HG03442 (cell line): ENCODE measurements at regions not wholly inside any gene's neighbourhood (a gene's known extent, or its start where the extent isn't known, plus 50 kb on each side); places are given as distances from the start of the nearest gene placed in this dataset.

Source experiments
- ATAC-seq: cut with Tn5 transposase; IDR thresholded peaks from one replicate; pipeline ENCODE4 v1.9.1; 2021; ENCODE audit warnings: mild to moderate bottlenecking, moderate library complexity; ENCODE audit not compliant: unreplicated experiment

- ATAC-seq, result no peak
These were observed 332.2 kb downstream of the DYSF start for GRCh38 chr2:71785516-71785981.

DNA sequence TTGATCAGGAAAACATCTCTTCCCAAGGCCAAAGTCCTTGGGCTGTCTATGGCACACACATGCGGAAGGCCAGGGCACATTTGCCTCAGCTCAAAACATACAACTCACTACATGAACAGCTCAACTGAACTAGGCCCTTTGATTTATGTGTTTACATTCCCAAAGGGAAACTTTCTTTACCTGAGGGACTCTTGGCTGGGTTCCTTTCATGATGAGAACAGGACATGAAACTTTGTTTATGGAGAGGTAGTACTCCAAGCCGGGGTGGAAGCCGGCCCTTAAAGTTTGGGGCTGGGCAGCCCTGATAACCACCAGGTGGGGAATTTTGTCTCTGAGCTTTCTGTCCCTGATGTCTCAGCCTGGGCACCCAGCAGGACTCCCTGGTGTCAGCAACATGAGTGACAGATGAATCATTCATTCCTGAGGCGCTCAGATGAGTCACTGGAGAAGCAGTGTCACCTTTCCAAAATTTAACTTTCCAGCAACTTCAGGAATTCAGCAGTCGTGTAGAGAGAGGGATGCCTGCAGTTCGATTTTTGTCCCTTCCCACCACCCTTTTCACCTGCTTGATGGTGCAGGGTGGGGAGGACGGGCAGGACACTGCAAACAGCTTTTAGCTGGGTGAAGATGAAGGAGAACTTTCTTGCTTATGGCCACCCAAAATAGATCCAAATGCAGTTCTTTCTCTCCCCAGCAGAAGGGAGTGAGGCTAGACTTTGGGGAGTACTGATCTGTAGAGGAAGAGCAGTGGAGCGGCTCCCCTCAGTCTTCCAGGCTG, 331.6 kb downstream of the DYSF start:
- ATAC-seq, result no peak

- ATAC-seq, result no peak
These were observed 330.5 kb downstream of the DYSF start for GRCh38 chr2:71783815-71784214.

GRCh38 chr2:71783215-71783614, 329.9 kb downstream of the DYSF start:
- no peak for ATAC-seq

- ATAC-seq, result no peak
These were observed 329.0 kb downstream of the DYSF start for GRCh38 chr2:71782323-71782722.

DNA sequence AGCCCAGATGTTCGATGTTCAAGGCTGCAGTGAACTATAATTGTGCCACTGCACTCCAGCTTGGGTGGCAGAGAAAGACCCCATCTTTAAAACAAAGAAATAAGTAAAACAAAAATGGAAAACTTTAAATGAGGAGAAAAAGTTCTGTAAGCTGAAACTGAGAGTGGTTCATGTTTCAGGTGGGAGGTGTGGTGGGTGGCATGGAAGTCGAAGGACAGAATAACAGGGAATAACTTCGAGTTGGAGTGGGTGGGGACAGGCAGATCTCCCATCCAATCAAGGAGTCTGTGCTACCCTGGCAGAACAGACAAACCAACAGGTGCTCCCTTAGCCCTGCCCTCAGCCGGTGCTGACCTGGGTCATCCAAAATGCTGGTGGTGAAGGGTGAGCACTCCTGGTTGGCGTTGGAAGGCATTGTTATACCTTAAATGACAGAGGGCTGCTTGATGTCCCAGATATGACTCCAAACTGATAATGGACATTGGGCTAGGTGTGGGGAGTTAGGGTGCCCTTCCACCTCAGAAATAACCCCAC, 328.4 kb downstream of the DYSF start:
- no peak for ATAC-seq

- ATAC-seq, result no peak
These were observed 326.8 kb downstream of the DYSF start for GRCh38 chr2:71780162-71780561.

- ATAC-seq, result no peak
These were observed 326.4 kb downstream of the DYSF start for GRCh38 chr2:71779774-71780105.

DNA sequence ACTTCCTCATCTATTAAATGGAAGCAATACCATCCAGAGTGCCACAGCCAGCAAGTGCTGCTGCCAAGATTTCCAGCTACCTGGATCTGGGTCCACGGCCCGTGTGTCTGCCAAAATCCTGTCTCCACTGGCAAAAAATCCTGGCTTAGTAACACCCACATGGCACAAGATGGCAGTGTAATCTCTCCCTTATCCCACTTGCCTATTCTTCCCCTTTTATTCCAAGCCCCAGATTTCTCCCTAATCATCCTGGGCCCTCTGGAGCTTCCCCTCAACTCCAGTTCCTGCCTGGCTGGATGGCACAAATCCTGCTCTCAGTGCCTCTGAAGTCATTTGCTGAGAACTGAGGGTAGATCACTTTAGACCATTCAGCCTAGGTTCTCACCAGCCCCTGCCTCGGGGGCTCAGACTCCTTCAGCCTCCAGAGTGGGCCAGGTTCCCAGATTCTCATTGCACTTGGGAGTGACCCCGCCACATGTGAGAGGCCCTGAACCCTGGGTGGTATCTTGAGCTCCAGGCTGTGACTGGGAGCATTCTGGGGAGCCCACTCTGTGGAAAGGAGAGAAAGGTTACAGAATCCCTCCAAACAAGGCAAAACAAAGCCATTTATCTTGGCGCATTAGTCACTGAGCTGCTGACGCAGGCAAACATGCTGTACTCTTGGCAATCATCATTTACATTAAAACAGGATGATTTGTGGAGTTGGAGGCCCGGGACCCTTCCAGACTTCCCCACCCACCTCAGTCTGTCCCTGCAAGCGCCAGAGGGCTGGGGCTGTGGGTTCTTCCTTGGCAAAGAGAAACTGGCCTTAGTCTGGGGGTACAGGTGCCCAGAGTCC, 325.8 kb downstream of the DYSF start:
- ATAC-seq, result no peak

DNA sequence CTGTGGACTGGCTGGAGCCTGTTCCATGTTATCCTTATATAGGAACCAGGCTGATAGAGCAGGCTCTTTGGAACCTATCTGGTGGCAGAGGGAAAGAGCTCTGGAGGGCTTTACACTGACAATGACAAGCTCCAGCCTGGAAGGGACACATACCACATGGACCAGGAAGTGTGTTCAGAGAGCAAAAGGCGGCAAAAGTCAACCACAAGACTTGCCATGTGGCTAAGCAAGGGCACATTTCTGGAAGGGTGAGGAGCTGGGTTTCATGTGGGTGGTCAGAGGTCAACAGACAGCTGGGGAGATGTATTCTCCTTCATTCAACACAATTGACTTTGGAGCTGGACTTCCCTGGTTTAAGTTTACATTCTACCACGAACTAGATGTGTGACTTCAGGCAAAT, 325.2 kb downstream of the DYSF start:
- ATAC-seq, result no peak

GRCh38 chr2:71777946-71778345, 324.6 kb downstream of the DYSF start:
- ATAC-seq, result no peak

GRCh38 chr2:71776227-71776626, 322.9 kb downstream of the DYSF start:
- no peak for ATAC-seq

DNA sequence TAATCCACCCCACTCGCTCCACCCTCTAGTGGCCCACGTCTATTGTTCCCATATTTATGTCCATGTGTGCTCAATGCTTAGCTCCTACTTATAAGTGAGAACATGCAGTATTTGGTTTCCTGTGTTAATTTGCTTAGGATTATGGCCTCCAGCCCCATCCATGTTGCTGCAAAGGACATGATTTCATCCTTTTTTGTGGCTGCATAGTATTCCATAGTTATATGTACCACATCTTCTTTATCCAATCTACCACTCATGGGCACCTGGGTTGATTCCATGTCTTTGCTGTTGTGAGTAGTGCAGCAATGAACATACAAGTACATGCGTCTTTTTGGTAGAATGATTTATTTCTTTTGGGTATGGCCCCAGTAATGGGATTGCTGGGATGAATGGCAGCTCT, 319.9 kb downstream of the DYSF start:
- no peak for ATAC-seq

GRCh38 chr2:71772510-71773172, 319.3 kb downstream of the DYSF start:
- ATAC-seq, result no peak

DNA sequence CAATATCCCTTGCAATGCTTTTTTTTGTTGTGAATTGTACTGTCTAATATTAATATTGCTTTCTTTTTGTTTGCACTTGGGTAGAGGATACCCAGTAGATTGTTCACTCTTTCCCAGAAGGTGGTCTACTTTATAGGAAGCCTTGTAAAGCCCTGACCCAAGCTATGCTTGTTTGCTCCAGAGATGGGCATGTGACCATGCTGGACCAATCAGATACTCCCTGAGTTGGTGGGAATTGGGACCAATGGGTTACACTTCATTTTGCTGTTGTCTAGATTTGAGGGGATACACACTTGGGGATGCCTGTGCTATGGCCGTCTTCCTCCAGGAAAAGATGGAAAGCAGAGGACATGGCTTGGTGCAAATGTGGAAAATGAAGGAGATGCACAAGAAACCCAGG, 314.3 kb downstream of the DYSF start:
- ATAC-seq, result no peak

DNA sequence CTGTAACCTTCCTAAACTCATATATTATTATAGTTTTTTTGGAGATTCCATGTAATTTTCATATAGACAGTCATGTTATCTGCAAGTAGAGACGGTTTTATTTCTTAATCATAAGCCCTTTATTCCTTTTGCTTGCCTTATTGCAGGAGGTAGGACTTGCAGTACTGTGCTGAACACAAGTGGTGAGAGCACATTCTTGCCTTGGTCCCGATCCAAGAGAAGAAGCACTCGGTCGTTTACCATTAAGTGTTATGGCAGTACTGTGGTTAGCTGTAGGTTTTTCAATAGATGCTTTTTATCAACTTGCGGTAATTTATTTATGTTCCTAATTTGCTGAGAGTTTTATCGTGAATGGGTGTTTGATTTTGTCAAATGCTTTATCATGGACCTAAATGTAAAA, 305.7 kb downstream of the DYSF start:
- no peak for ATAC-seq

DNA sequence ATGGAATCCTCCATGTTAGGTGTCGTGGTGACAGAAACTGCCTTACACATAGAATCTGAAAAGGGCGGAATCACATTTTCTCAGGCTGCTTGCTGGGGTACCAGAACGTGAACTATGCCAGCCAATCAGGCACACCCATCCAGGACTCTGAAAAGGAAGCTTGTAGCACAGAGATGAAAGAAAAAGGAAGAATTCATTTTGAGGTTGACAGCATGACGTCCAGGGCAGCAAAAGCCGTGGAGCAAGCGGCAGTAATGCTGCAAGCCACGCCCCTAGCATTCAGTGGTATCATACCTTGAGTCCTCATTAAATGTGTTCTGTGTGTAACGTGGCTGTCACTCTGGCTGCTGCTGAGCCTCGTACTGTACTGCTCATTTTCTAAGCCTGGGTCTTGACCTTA, 304.0 kb downstream of the DYSF start:
- ATAC-seq, result no peak

DNA sequence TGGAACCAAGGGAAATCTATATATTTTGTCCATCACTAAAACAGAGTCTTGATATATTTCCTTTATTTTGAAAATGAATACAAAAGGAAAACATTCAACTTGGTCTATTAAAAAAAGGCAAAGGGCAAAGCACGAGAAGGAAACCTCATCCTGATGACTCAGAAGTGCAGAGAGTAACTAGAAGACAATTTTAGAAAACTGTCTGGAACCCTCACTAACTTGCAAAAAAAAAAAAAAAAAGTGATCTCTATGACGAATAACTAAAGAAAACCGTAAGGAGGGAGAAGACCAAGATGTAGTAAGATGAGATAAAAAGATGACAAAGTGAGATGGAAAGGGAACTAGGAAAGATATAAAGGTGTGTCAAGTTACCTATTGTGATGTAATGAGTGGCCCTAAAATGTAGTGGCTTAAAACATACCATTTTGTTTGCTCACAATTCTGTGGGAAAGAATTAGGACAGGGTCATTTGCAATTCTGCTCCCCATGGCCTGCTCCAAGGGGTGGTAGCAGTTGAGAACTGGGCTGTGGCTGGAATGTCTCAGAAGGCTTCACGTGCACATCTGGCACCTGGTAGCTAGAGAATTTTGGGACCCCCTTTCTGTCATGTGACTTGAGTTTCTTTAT, 303.0 kb downstream of the DYSF start:
- ATAC-seq, result no peak

- no peak for ATAC-seq
These were observed 298.2 kb downstream of the DYSF start for GRCh38 chr2:71751590-71751989.

DNA sequence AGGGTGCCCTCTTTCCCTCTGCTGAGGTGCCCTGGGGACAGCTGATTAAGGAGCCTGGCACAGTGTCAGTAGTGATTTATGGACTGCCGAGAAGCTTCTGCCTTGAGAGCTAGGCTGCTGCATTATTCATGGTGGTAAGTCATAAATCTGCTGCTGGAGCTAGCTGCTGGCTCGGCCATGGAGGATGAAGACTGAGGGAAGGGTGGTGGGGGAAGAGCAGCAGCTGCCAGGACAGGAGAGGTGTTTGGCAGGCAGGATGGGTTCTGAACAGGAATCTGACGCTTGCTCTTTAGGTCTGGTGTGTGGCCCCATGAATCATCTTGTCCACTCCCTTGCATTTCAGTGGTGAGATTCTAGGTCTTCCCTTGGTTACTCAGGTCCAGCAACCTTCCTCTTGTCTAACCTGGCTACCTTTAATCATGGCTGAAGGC, 296.3 kb downstream of the DYSF start:
- no peak for ATAC-seq

- no peak for ATAC-seq
These were observed 294.9 kb downstream of the DYSF start for GRCh38 chr2:71748227-71748626.
